ENCODE measurements at regions not wholly inside any gene's neighbourhood (a gene's known extent, or its start where the extent isn't known, plus 50 kb on each side); places are given as distances from the start of the nearest gene placed in this dataset.

GRCh38 chr13:109899748-109900147 lies 113.4 kb upstream of the IRS2 start:
- H3K27me3 Mint-ChIP-seq: peaks cover 2 to 37% (median 17%) of the 10 kb centered on the region in 5 donors
- ChIA-PET CTCF (no interaction called here), POLR2A (no interaction called here)
- Histone ChIP-seq H3K4me1 (ENCODE audit: control insufficient read depth in 2 of 2, insufficient read depth in 2 of 2, low read length in 2 of 2) (no peaks in the 10 kb centered on the region), H3K27ac (ENCODE audit: low read depth, low read length) (no peak overlapping the region), H3K4me3 (ENCODE audit: low read length) (no peak overlapping the region), H3K9me3 (ENCODE audit: control insufficient read depth in 2 of 3, low read length in 3 of 3) (no peaks in the 10 kb centered on the region), H3K27me3 (ENCODE audit: control insufficient read depth in 2 of 2, insufficient read depth in 2 of 2, low read length in 2 of 2) (no peaks in the 10 kb centered on the region), H3K36me3 (ENCODE audit: control insufficient read depth in 2 of 3, insufficient read depth in 3 of 3, low read length in 3 of 3) (no peaks in the 10 kb centered on the region)
- no peaks in the 10 kb centered on the region for H3K4me1 Mint-ChIP-seq
- H3K27ac Mint-ChIP-seq: no peak overlapping the region
- intact Hi-C loops (cut with micrococcal nuclease): no loop called here
- peaks cover 0 to 1% (median 0%) of the 10 kb centered on the region in 11 donors for H3K9me3 Mint-ChIP-seq
- no peak for DNase-seq
- no peak overlapping the region for H3K4me3 Mint-ChIP-seq
- H3K36me3 Mint-ChIP-seq: no peaks in the 10 kb centered on the region
- no peak for ATAC-seq

- H3K9me3 ChIP-seq (ENCODE audit: control insufficient read depth in 2 of 3, low read length in 3 of 3): no peaks in the 10 kb centered on the region
- DNase-seq: no peak
- CTCF ChIA-PET: no interaction called here
- H3K36me3 ChIP-seq (ENCODE audit: control insufficient read depth in 2 of 3, insufficient read depth in 3 of 3, low read length in 3 of 3): no peaks in the 10 kb centered on the region
- Mint-ChIP-seq H3K4me1 (no peaks in the 10 kb centered on the region), H3K27ac (no peak overlapping the region), H3K27me3 (peaks cover 2 to 37% (median 17%) of the 10 kb centered on the region in 5 donors), H3K36me3 (no peaks in the 10 kb centered on the region), H3K9me3 (peaks cover 0 to 1% (median 0%) of the 10 kb centered on the region in 11 donors), H3K4me3 (no peak overlapping the region)
- no peaks in the 10 kb centered on the region for H3K4me1 ChIP-seq (ENCODE audit: control insufficient read depth in 2 of 2, insufficient read depth in 2 of 2, low read length in 2 of 2)
- ATAC-seq: no peak
- intact Hi-C loops (cut with micrococcal nuclease): no loop called here
- no peaks in the 10 kb centered on the region for H3K27me3 ChIP-seq (ENCODE audit: control insufficient read depth in 2 of 2, insufficient read depth in 2 of 2, low read length in 2 of 2)
- H3K27ac ChIP-seq (ENCODE audit: low read depth, low read length): no peak overlapping the region
- no peak overlapping the region for H3K4me3 ChIP-seq (ENCODE audit: low read length)
- POLR2A ChIA-PET: no interaction called here
Observed at GRCh38 chr13:109899316-109899715, 112.9 kb upstream of the IRS2 start.

- no peaks in the 10 kb centered on the region for H3K4me1 Mint-ChIP-seq
- H3K36me3 Mint-ChIP-seq: no peaks in the 10 kb centered on the region
- H3K4me3 ChIP-seq (ENCODE audit: low read length): no peak overlapping the region
- POLR2A ChIA-PET: no interaction called here
- peaks cover 0 to 1% (median 0%) of the 10 kb centered on the region in 11 donors for H3K9me3 Mint-ChIP-seq
- CTCF ChIA-PET: no interaction called here
- intact Hi-C loops (cut with micrococcal nuclease): no loop called here
- H3K27ac ChIP-seq (ENCODE audit: low read depth, low read length): no peak overlapping the region
- no peak overlapping the region for H3K4me3 Mint-ChIP-seq
- peaks cover 2 to 45% (median 22%) of the 10 kb centered on the region in 5 donors for H3K27me3 Mint-ChIP-seq
- DNase-seq (no peak), ATAC-seq (no peak)
- no peaks in the 10 kb centered on the region for H3K36me3 ChIP-seq (ENCODE audit: control insufficient read depth in 2 of 3, insufficient read depth in 3 of 3, low read length in 3 of 3)
- H3K27me3 ChIP-seq (ENCODE audit: control insufficient read depth in 2 of 2, insufficient read depth in 2 of 2, low read length in 2 of 2): no peaks in the 10 kb centered on the region
- H3K9me3 ChIP-seq (ENCODE audit: control insufficient read depth in 2 of 3, low read length in 3 of 3): no peaks in the 10 kb centered on the region
- no peaks in the 10 kb centered on the region for H3K4me1 ChIP-seq (ENCODE audit: control insufficient read depth in 2 of 2, insufficient read depth in 2 of 2, low read length in 2 of 2)
- no peak overlapping the region for H3K27ac Mint-ChIP-seq
Observed at GRCh38 chr13:109897988-109898624, 111.7 kb upstream of the IRS2 start.

GRCh38 chr13:109892101-109892500 lies 105.7 kb upstream of the IRS2 start:
- Histone ChIP-seq H3K36me3 (ENCODE audit: control insufficient read depth in 2 of 3, insufficient read depth in 3 of 3, low read length in 3 of 3) (no peaks in the 10 kb centered on the region), H3K4me3 (ENCODE audit: low read length) (no peak overlapping the region), H3K9me3 (ENCODE audit: control insufficient read depth in 2 of 3, low read length in 3 of 3) (no peaks in the 10 kb centered on the region), H3K4me1 (ENCODE audit: control insufficient read depth in 2 of 2, insufficient read depth in 2 of 2, low read length in 2 of 2) (no peaks in the 10 kb centered on the region), H3K27me3 (ENCODE audit: control insufficient read depth in 2 of 2, insufficient read depth in 2 of 2, low read length in 2 of 2) (no peaks in the 10 kb centered on the region), H3K27ac (ENCODE audit: low read depth, low read length) (no peak overlapping the region)
- no peaks in the 10 kb centered on the region for H3K4me1 Mint-ChIP-seq
- H3K27ac Mint-ChIP-seq: no peak overlapping the region
- ChIA-PET CTCF (no interaction called here), POLR2A (no interaction called here)
- ATAC-seq (no peak), DNase-seq (no peak)
- H3K4me3 Mint-ChIP-seq: no peak overlapping the region
- H3K9me3 Mint-ChIP-seq: peaks cover 0 to 12% (median 2%) of the 10 kb centered on the region in 11 donors
- peaks cover 0 to 23% (median 11%) of the 10 kb centered on the region in 5 donors for H3K27me3 Mint-ChIP-seq
- intact Hi-C loops (cut with micrococcal nuclease): no loop called here
- no peaks in the 10 kb centered on the region for H3K36me3 Mint-ChIP-seq

- Histone ChIP-seq H3K36me3 (ENCODE audit: control insufficient read depth in 2 of 3, insufficient read depth in 3 of 3, low read length in 3 of 3) (no peaks in the 10 kb centered on the region), H3K4me1 (ENCODE audit: control insufficient read depth in 2 of 2, insufficient read depth in 2 of 2, low read length in 2 of 2) (no peaks in the 10 kb centered on the region), H3K9me3 (ENCODE audit: control insufficient read depth in 2 of 3, low read length in 3 of 3) (no peaks in the 10 kb centered on the region), H3K27me3 (ENCODE audit: control insufficient read depth in 2 of 2, insufficient read depth in 2 of 2, low read length in 2 of 2) (no peaks in the 10 kb centered on the region), H3K4me3 (ENCODE audit: low read length) (no peak overlapping the region), H3K27ac (ENCODE audit: low read depth, low read length) (no peak overlapping the region)
- Mint-ChIP-seq H3K36me3 (no peaks in the 10 kb centered on the region), H3K9me3 (peaks cover 0 to 12% (median 4%) of the 10 kb centered on the region in 11 donors), H3K4me3 (no peak overlapping the region), H3K27me3 (peaks cover 0 to 24% (median 4%) of the 10 kb centered on the region in 5 donors), H3K4me1 (no peaks in the 10 kb centered on the region), H3K27ac (no peak overlapping the region)
- ChIA-PET POLR2A (no interaction called here), CTCF (no interaction called here)
- intact Hi-C loops (cut with micrococcal nuclease): no loop called here
- ATAC-seq (no peak), DNase-seq (no peak)
Observed at GRCh38 chr13:109885235-109885634, 98.9 kb upstream of the IRS2 start.

GRCh38 chr13:109884462-109884861 lies 98.1 kb upstream of the IRS2 start:
- no peak overlapping the region for H3K4me3 ChIP-seq (ENCODE audit: low read length)
- H3K4me3 Mint-ChIP-seq: no peak overlapping the region
- no peak for DNase-seq
- H3K27ac ChIP-seq (ENCODE audit: low read depth, low read length): no peak overlapping the region
- H3K27me3 Mint-ChIP-seq: peaks cover 0 to 25% (median 4%) of the 10 kb centered on the region in 5 donors
- no peaks in the 10 kb centered on the region for H3K36me3 Mint-ChIP-seq
- H3K9me3 Mint-ChIP-seq: peaks cover 0 to 9% (median 3%) of the 10 kb centered on the region in 11 donors
- H3K9me3 ChIP-seq (ENCODE audit: control insufficient read depth in 2 of 3, low read length in 3 of 3): no peaks in the 10 kb centered on the region
- ChIA-PET CTCF (no interaction called here), POLR2A (no interaction called here)
- H3K27ac Mint-ChIP-seq: no peak overlapping the region
- H3K27me3 ChIP-seq (ENCODE audit: control insufficient read depth in 2 of 2, insufficient read depth in 2 of 2, low read length in 2 of 2): no peaks in the 10 kb centered on the region
- H3K4me1 Mint-ChIP-seq: no peaks in the 10 kb centered on the region
- ATAC-seq: no peak
- H3K36me3 ChIP-seq (ENCODE audit: control insufficient read depth in 2 of 3, insufficient read depth in 3 of 3, low read length in 3 of 3): no peaks in the 10 kb centered on the region
- intact Hi-C loops (cut with micrococcal nuclease): no loop called here
- H3K4me1 ChIP-seq (ENCODE audit: control insufficient read depth in 2 of 2, insufficient read depth in 2 of 2, low read length in 2 of 2): no peaks in the 10 kb centered on the region
